ENCODE measurements at regions not wholly inside any gene's neighbourhood (a gene's known extent, or its start where the extent isn't known, plus 50 kb on each side); places are given as distances from the start of the nearest gene placed in this dataset.

DNA sequence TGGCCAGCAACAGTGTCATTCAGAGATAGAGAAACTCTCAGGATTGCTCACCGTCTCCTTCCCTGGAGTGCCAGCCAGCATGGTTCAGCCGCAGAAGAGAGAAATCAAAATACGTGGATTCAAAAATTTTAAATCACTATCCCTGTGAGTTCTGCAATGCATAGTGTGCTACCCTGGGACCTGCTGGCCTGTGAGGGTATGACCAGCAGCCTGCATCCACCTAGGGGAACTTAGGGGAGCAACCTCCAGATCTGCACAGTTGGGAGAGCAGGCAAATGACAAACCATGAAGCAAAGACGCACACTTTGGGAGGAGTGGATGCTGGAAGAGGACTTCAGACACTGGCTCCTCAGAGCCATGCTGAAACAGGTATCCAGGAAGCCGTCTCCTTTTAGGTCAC is 639.3 kb downstream of the TNS3 start:
- TF ChIP-seq CTCF (IDR thresholded peaks at IDR 0.05): no peak

GRCh38 chr7:46940178-46940577 is 641.7 kb downstream of the TNS3 start:
- no peak for TF ChIP-seq CTCF (IDR thresholded peaks at IDR 0.05)

DNA sequence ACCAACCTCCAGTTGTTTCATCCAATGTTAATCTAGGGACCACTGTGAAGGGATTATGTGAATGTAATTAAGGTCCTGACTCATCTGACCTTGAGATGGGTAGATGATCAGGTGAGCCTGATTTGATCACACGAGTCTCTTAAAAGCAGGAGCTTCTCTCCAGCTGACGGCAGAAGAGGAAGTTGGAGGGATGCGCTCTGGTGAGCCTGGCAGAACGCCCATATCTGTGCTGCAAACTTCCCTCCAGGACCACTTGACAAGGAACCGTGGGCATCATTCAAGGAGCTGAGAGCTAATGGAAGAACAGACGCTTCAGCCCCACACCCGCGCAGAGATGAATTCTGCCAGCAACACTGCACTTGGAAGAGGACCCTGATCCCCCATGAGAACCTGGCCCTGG is 642.4 kb downstream of the TNS3 start:
- no peak for TF ChIP-seq CTCF (IDR thresholded peaks at IDR 0.05)

GRCh38 chr7:46939089-46939488 is 642.8 kb downstream of the TNS3 start:
- no peak for TF ChIP-seq CTCF (IDR thresholded peaks at IDR 0.05)

DNA sequence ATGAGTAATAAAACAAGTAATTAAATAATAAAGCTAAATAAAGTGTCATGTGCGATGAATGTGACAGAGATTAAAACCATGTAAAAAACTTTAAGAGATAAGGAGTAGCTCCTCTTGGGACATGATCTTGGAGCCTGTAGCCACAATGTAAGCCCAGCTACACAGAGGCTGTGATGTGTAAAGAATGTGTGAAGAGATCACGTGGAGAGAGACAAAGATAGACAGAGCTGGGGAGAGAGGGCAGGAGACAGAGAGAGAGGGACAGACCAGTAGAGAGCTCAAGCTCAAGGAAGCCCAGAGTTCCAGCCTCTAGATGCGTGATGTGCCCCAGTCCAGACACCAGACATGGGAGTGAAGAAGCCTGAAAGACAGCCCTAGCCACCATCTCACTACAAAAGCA is 644.1 kb downstream of the TNS3 start:
- no peak for TF ChIP-seq CTCF (IDR thresholded peaks at IDR 0.05)

DNA sequence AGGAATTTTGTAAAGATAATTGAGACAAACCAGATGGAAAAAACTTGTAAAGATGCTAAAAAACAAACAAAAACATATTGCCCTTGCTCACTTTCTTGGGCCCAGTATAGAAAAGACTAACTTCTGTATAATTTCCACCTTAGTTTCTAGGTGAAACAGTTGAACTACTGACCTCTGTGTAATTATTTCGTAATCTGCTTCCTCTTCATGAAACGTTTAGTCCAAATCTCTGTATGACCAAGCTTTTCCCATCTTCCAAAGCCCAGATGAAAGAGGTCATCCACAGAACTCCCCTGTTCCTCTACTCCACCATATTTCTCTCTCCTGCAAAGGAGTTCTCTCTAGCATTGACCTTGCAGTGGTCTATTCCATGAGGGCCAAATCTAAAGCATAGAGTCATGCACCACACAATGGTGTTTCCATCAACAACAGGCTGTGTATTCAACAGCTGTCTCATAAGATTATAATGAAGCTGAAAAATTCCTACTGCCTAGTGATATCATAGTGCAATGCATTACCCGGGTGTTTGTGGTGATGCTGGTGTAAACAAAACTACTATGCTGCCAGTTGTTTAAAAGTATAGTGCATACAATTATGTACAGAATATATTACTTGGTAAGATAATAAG is 647.6 kb downstream of the TNS3 start:
- TF ChIP-seq CTCF (IDR thresholded peaks at IDR 0.05): no peak

- no peak for TF ChIP-seq CTCF (IDR thresholded peaks at IDR 0.05)
Measured at GRCh38 chr7:46933596-46933995, 648.3 kb downstream of the TNS3 start.

Measured in LNCAP (cell line).